Large intestine (tissue), 3 donors: ENCODE measurements at regions not wholly inside any gene's neighbourhood (a gene's known extent, or its start where the extent isn't known, plus 50 kb on each side); places are given as distances from the start of the nearest gene placed in this dataset.
"Not testable (repeated sequence)": the region's sequence is repeated elsewhere in the genome, so short reads cannot be mapped to it uniquely, and the experiment has no call there.

Source experiments
- DNase-seq, 2 donors: peaks; one replicate each; pipeline versions ENCODE4 v3.0.0 to v3.0.0-alpha.2; 2013
- H3K27ac ChIP-seq: one replicate; pipeline ENCODE4 v1.5.1; 2013; ENCODE audit warnings: low read length
- H3K27me3 ChIP-seq: 2 replicates; pipeline ENCODE4 v1.6.1; 2013; ENCODE audit warnings: low read length; ENCODE audit not compliant: control insufficient read depth, insufficient read depth
- H3K36me3 ChIP-seq: 2 replicates; pipeline ENCODE4 v1.6.1; 2013; ENCODE audit warnings: low read length; ENCODE audit not compliant: control insufficient read depth, insufficient read depth
- H3K4me1 ChIP-seq: one replicate; pipeline ENCODE4 v1.6.1; 2013; ENCODE audit warnings: low read length; ENCODE audit not compliant: control insufficient read depth, insufficient read depth
- H3K4me3 ChIP-seq: one replicate; pipeline ENCODE4 v1.5.1; 2013; ENCODE audit warnings: low read length
- H3K9me3 ChIP-seq: one replicate; pipeline ENCODE4 v1.6.1; 2013; ENCODE audit warnings: mild to moderate bottlenecking, low read depth, low read length, moderate library complexity; ENCODE audit not compliant: control insufficient read depth
- WGBS: methylation state at CpG from one replicate; pipeline ENCODE4 v1.1.5; 2013; ENCODE audit warnings: low lambda C conversion rate; ENCODE audit not compliant: insufficient coverage; 5-methylcytosine and 5-hydroxymethylcytosine counted together

DNA sequence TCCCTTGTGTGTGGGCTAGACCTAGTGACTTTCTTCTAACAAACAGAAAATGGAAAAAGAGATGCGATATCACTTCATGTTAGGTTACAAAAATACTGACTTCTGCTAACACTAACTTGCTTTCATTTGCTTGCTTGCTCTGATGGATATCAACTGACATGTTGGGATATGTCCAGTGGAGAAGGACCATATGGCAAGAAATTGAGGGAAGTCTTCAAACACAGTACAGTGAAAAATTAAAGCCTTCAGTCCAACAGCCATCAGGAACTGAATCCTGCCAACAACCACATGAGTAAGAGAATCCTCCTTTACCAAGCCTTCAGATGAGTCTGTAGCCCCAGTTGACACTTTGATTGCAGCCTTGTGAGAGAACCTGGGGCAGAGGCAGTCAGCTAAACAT is 143.9 kb downstream of the MAIP1 start:
- H3K36me3 ChIP-seq, result no peaks in the 10 kb centered on the region
- no peaks in the 10 kb centered on the region for H3K27me3 ChIP-seq
- H3K4me1 ChIP-seq, result no peaks in the 10 kb centered on the region
- no CpG with 5 or more reads among the region's 1 CpG for WGBS
- H3K27ac ChIP-seq, result no peak overlapping the region
- no peaks in the 10 kb centered on the region for H3K9me3 ChIP-seq
- no peak overlapping the region for H3K4me3 ChIP-seq
- no peak for DNase-seq

DNA sequence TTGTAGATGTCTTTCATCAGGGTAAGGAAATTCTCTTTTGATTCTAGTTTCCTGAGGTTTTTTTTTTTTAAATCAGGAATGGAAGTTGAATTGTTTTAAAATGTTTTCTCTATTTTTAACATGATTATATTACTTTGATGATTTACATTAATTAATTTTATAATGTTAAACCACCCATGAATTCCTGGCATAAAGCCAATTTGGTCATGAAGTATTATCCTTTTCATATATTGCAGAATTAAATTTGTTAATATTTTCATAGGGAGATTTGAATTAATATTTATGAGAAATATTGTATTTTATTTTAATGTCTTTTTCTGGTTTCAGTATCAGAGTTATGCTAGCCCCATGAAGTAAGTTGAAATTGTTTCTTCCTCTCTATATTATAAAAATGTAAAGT is 144.6 kb downstream of the MAIP1 start:
- H3K36me3 ChIP-seq, result no peaks in the 10 kb centered on the region
- H3K27me3 ChIP-seq, result no peaks in the 10 kb centered on the region
- H3K4me3 ChIP-seq, result no peak overlapping the region
- no peak for DNase-seq
- H3K9me3 ChIP-seq, result no peaks in the 10 kb centered on the region
- no peak overlapping the region for H3K27ac ChIP-seq
- H3K4me1 ChIP-seq, result no peaks in the 10 kb centered on the region

DNA sequence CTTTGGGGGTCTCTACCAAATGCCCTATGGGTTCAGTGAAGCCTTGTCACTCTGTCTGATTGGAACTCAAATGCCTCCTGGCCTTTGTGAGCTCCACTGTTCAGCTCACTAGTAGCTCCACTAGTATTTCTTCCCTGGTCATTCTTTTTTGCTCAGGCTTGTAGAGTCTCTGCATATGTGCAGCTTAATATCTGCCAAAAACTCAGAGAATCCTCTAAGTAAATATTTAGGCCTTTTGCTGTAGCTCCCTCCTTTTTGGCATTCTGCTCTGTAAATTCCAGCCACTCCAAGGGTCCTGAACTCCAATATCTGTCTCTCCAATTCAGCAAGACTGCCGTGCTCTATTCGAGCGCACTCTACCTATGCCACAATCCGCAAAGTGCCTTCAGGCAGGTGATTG is 146.5 kb downstream of the MAIP1 start:
- Histone ChIP-seq H3K36me3 (no peaks in the 10 kb centered on the region), H3K27ac (no peak overlapping the region), H3K4me1 (no peaks in the 10 kb centered on the region), H3K9me3 (no peaks in the 10 kb centered on the region), H3K4me3 (no peak overlapping the region), H3K27me3 (no peaks in the 10 kb centered on the region)
- peak in 1 of 2 donors; percentile 30 for DNase-seq
- WGBS, result no CpG with 5 or more reads among the region's 4 CpGs

DNA sequence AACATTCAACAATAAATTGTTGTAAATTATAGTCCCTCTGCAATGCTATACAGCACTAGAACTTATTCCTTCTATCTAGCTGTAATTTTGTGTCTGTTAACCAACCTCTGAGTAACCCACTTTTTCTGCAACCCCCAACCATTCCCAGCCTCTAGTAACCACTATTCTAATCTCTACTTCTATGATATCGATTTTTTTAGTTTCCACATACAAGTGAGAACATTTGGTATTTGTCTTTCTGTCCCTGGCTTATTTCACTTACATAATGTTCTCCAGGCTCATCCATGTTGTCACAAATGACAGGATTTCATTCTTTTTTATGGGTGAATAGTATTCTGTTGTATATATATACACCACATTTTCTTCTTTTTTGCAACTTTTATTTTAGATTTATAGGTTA is 147.6 kb downstream of the MAIP1 start:
- Histone ChIP-seq H3K27me3 (no peaks in the 10 kb centered on the region), H3K4me3 (no peak overlapping the region), H3K36me3 (no peaks in the 10 kb centered on the region), H3K4me1 (no peaks in the 10 kb centered on the region), H3K27ac (no peak overlapping the region), H3K9me3 (no peaks in the 10 kb centered on the region)
- no peak for DNase-seq
- WGBS, result 86% methylated on average over 1 of the region's 1 CpG

DNA sequence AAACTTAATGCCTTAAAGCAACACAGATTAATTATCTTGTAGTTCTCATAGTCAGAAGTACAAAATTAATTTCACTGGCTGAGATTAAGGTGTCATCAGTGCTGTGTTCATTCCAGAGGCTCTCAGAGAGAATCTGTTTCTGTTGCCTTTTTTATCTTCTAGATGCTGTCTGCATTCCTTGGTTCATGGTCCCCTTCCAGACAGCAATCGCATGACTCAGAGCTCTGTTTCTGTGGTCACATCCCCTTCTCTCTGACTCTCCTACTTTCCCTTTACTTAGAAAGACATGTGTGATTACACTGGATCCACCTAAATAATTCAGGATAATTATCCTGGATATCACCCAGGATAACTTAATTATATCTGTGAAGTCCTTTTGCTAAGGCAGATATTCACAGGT is 148.6 kb downstream of the MAIP1 start:
- no peak for DNase-seq
- H3K36me3 ChIP-seq, result no peaks in the 10 kb centered on the region
- H3K27me3 ChIP-seq, result no peaks in the 10 kb centered on the region
- no peak overlapping the region for H3K4me3 ChIP-seq
- H3K4me1 ChIP-seq, result no peaks in the 10 kb centered on the region
- H3K9me3 ChIP-seq, result no peaks in the 10 kb centered on the region
- H3K27ac ChIP-seq, result no peak overlapping the region
- WGBS, result no CpG with 5 or more reads among the region's 1 CpG

DNA sequence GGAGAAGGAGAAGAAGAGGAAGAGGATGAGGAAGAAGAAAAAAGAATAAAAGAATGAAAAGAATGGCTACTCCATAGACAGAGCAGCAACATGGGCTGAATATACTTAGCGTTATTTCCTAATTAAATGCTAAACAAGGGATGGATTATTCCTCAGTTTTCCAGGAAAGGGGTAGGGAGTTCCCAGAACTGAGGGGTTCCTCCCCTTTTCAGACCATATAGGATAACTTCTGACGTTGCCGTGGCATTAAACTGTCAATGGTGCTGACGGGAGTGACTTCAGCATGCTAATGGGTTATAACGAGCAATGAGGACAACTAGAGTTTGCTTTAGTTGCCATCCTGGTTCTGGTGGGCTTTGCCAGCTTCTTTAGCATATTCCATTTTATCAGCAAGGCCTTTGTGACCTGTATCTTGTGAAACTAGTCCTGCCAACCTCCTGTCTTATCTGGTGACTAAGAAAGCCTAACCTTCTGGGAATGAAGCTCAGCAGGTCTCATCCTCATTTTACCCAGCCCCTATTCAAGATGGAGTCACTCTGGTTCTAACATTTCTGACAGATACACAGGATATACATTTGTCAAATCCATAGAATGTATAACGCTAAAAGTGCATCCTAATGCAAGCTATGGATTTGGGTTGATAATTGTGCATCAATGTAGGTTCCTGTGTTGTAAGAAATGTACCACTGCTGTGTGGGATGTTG is 152.3 kb downstream of the MAIP1 start:
- no peak for DNase-seq
- Histone ChIP-seq H3K4me1 (peaks cover 10% of the 10 kb centered on the region), H3K36me3 (no peaks in the 10 kb centered on the region), H3K27me3 (no peaks in the 10 kb centered on the region), H3K27ac (no peak overlapping the region), H3K4me3 (no peak overlapping the region), H3K9me3 (no peaks in the 10 kb centered on the region)
- WGBS, result 93% methylated on average over 2 of the region's 6 CpGs

DNA sequence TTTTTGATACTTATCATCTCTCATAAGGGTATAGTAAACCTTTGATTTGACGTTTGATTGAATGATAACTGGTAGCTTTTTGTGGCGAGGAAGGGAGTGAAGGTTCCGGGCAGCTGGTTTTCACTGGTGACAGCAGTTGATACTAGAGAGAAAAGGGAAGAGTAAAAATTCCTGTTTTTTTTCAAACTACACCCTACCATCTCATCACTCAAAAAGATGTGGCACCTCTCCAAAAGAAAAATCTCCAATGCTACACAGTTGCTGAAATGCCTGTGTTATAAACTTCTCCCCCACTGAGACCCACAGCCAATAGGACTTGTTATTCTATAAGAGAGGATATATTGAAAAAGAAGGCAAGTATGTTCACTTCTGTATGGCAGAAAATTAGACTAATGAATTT is 154.0 kb downstream of the MAIP1 start:
- Histone ChIP-seq H3K27ac (no peak overlapping the region), H3K9me3 (no peaks in the 10 kb centered on the region), H3K4me1 (peaks cover 10% of the 10 kb centered on the region), H3K36me3 (no peaks in the 10 kb centered on the region), H3K4me3 (no peak overlapping the region), H3K27me3 (no peaks in the 10 kb centered on the region)
- 100% methylated on average over 2 of the region's 3 CpGs for WGBS
- DNase-seq, result no peak

DNA sequence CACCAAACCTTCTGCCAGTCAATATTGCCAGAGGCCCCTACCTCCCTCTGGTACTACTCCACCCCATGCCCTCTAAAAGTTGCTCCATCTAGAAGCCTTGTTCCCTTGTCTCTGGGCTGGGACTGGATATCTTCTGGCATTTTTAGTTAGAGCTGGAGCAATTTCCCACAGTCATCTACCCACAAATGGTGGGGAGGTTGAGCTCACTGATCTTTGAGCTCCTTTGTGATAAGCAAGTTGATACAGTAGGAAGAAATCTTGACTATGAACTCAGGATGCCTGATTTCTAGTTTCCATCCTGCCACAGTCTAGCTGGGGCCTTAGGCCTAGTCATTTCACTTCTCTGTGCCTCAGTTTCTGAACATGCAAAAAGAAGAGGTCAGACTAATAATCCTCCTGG is 155.0 kb downstream of the MAIP1 start:
- Histone ChIP-seq H3K9me3 (no peaks in the 10 kb centered on the region), H3K27ac (peak overlapping the region; percentile 17), H3K4me1 (peaks cover 10% of the 10 kb centered on the region), H3K27me3 (no peaks in the 10 kb centered on the region), H3K36me3 (no peaks in the 10 kb centered on the region), H3K4me3 (no peak overlapping the region)
- peak in 1 of 2 donors; percentile 70 for DNase-seq

DNA sequence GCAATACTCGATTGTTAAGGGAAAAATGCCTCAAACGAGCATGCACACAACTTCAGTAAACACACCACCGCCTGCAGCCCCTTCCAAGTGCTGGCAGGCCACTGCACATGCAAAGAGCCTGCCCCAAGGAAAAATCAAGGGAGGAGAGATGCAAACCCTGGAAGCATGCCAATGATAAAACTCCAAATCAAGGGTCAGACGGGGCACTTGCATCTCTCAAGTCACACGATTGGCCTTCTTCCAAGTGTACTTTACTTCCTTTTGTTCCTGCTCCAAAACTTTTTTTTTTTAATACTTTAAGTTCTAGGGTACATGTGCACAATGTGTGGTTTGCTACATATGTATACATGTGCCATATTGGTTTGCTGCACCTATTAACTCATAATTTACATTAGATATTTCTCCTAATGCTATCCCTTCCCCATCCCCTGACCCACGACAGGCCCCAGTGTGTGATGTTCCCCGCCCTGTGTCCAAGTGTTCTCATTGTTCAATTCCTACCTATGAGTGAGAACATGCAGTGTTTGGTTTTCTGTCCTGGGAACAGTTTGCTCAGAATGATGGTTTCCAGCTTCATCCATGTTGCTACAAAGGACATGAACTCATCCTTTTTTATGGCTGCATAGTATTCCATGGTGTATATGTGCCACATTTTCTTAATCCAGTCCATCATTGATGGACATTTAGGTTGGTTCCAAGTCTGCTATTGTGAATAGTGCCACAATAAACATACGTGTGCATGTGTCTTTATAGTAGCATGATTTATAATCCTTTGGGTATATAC is 157.8 kb downstream of the MAIP1 start:
- not testable (repeated sequence) for H3K27me3 ChIP-seq, H3K9me3 ChIP-seq, H3K4me1 ChIP-seq, H3K4me3 ChIP-seq, H3K27ac ChIP-seq, H3K36me3 ChIP-seq
- no CpG with 5 or more reads among the region's 8 CpGs for WGBS
- peak in 1 of 2 donors; percentile 53 for DNase-seq

DNA sequence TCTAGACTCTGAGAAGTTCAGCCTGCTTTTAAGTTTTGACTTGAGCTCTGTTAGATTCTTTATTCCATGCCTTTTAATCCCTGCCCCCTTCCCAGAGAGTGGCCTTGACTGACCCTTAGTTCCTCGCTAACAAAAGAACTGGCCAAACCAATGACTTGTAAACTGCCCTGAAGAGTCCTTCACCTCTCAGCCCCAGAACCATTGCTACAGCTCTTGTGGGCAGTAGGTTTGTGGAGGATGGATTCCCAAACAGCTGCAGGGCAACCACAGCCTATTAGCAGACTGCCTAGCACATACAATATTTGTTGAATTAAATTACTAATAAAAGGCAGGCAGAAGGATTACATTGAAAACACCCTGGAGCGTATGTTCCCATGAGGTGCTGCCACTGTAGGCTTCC is 163.9 kb downstream of the MAIP1 start:
- WGBS, result no CpG with 5 or more reads among the region's 2 CpGs
- no peak for DNase-seq
- H3K9me3 ChIP-seq, result peaks cover 10% of the 10 kb centered on the region
- H3K27me3 ChIP-seq, result no peaks in the 10 kb centered on the region
- no peaks in the 10 kb centered on the region for H3K36me3 ChIP-seq
- H3K4me1 ChIP-seq, result peaks cover 1% of the 10 kb centered on the region
- no peak overlapping the region for H3K4me3 ChIP-seq
- no peak overlapping the region for H3K27ac ChIP-seq

DNA sequence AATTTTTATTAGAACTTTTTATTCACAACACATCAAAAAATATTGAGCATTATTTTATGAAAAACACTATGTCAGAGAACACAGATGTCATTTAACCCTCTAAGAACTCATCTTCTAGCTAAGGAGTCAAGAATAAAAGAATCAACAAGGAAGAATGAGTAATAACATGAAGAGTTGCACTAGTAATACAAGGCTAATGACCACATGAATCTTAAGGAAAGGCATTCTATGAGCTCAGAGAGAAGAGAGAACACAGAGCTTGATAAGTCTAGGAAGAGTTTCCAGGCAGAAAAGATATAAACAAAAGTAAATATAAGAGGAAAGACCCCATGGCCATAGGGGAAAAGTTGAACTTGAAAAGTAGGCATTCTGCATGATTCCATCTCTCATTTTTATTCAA is 166.5 kb downstream of the MAIP1 start:
- Histone ChIP-seq H3K36me3 (no peaks in the 10 kb centered on the region), H3K9me3 (peaks cover 10% of the 10 kb centered on the region)
- DNase-seq, result no peak

More for the DNA sequence above, 166.5 kb downstream of the MAIP1 start:
- Histone ChIP-seq H3K27me3 (no peaks in the 10 kb centered on the region), H3K4me3 (no peak overlapping the region), H3K4me1 (peaks cover 24% of the 10 kb centered on the region), H3K27ac (no peak overlapping the region)
